Calu3 (cell line): ENCODE measurements at regions not wholly inside any gene's neighbourhood (a gene's known extent, or its start where the extent isn't known, plus 50 kb on each side); places are given as distances from the start of the nearest gene placed in this dataset.

ENCODE experiments used
- BruUV-seq: library from RNA; stranded (reverse); fragments of 400-500 nt; replicated peaks from 2 replicates; lab custom pipeline; 2021; lab: Mats Ljungman, UMichigan
- CTCF ChIA-PET: fragments of 300-600 bp; sonication (Branson Sonifier 250); formaldehyde crosslinking; loops from one replicate; lab custom pipeline; 2022; ENCODE audit warnings: antibody characterized with exemption; lab: Charles Lee
- DNase-seq: peaks from one replicate; pipeline ENCODE4 v3.0.0; 2022
- H3K27ac Mint-ChIP-seq: one replicate; pipeline ENCODE4 v1.8.0; 2022; ENCODE audit warnings: mixed read lengths; ENCODE audit not compliant: unreplicated experiment
- H3K27me3 Mint-ChIP-seq: one replicate; pipeline ENCODE4 v1.8.0; 2022; ENCODE audit warnings: mixed read lengths; ENCODE audit not compliant: unreplicated experiment
- H3K36me3 Mint-ChIP-seq: one replicate; pipeline ENCODE4 v1.8.0; 2022; ENCODE audit warnings: mild to moderate bottlenecking, moderate library complexity, mixed read lengths; ENCODE audit not compliant: insufficient read depth, unreplicated experiment
- H3K4me1 Mint-ChIP-seq: one replicate; pipeline ENCODE4 v1.8.0; 2022; ENCODE audit warnings: mild to moderate bottlenecking, low read depth, mixed read lengths; ENCODE audit not compliant: unreplicated experiment
- H3K4me3 Mint-ChIP-seq: one replicate; pipeline ENCODE4 v1.8.0; 2022; ENCODE audit warnings: mild to moderate bottlenecking, low read depth, moderate library complexity, mixed read lengths; ENCODE audit not compliant: unreplicated experiment
- H3K9me3 Mint-ChIP-seq: one replicate; pipeline ENCODE4 v1.8.0; 2022; ENCODE audit warnings: low read depth, mixed read lengths; ENCODE audit not compliant: unreplicated experiment
- CTCF ChIP-seq: fragments of 200-600 bp; IDR thresholded peaks from one replicate; pipeline ENCODE4 v1.8.0; 2022; ENCODE audit warnings: antibody characterized with exemption; ENCODE audit not compliant: unreplicated experiment
- intact Hi-C: fragments of 100-400 bp; cut with micrococcal nuclease; formaldehyde crosslinking; loops from one replicate; pipeline ENCODE4 v1.10.0; 2022; ENCODE audit not compliant: unreplicated experiment

GRCh38 chr5:175800656-175801081 is 70.7 kb upstream of the CPLX2 start:
- intact Hi-C loops = no loop called here
- DNase-seq = no peak
- BruUV-seq = no TSS peak
- H3K9me3 Mint-ChIP-seq = no peaks in the 10 kb centered on the region
- H3K27ac Mint-ChIP-seq = no peak overlapping the region
- H3K4me1 Mint-ChIP-seq = no peaks in the 10 kb centered on the region
- H3K27me3 Mint-ChIP-seq = peaks cover 94% of the 10 kb centered on the region
- H3K4me3 Mint-ChIP-seq = no peak overlapping the region
- CTCF ChIA-PET = no interaction called here
- TF ChIP-seq CTCF = no peak
- no peaks in the 10 kb centered on the region for H3K36me3 Mint-ChIP-seq

GRCh38 chr5:175802361-175802760 is 69.0 kb upstream of the CPLX2 start:
- H3K9me3 Mint-ChIP-seq = no peaks in the 10 kb centered on the region
- H3K4me1 Mint-ChIP-seq = no peaks in the 10 kb centered on the region
- CTCF ChIA-PET = no interaction called here
- TF ChIP-seq CTCF = no peak
- H3K27ac Mint-ChIP-seq = no peak overlapping the region
- BruUV-seq = no TSS peak
- no peak overlapping the region for H3K4me3 Mint-ChIP-seq
- peaks cover 94% of the 10 kb centered on the region for H3K27me3 Mint-ChIP-seq
- DNase-seq = no peak
- intact Hi-C loops = no loop called here
- H3K36me3 Mint-ChIP-seq = no peaks in the 10 kb centered on the region

GRCh38 chr5:175803254-175803653 is 68.1 kb upstream of the CPLX2 start:
- Mint-ChIP-seq H3K9me3 (no peaks in the 10 kb centered on the region), H3K36me3 (no peaks in the 10 kb centered on the region), H3K4me3 (no peak overlapping the region), H3K27ac (no peak overlapping the region), H3K4me1 (no peaks in the 10 kb centered on the region), H3K27me3 (peaks cover 94% of the 10 kb centered on the region)
- BruUV-seq = no TSS peak
- TF ChIP-seq CTCF = no peak
- DNase-seq = no peak
- CTCF ChIA-PET = no interaction called here
- intact Hi-C loops = no loop called here

GRCh38 chr5:175803736-175804454 is 67.5 kb upstream of the CPLX2 start:
- H3K36me3 Mint-ChIP-seq = no peaks in the 10 kb centered on the region
- no peaks in the 10 kb centered on the region for H3K9me3 Mint-ChIP-seq
- intact Hi-C loops = no loop called here
- BruUV-seq = no TSS peak
- H3K27me3 Mint-ChIP-seq = peaks cover 94% of the 10 kb centered on the region
- CTCF ChIA-PET = no interaction called here
- H3K4me1 Mint-ChIP-seq = no peaks in the 10 kb centered on the region
- H3K27ac Mint-ChIP-seq = no peak overlapping the region
- DNase-seq = no peak
- H3K4me3 Mint-ChIP-seq = no peak overlapping the region
- no peak for TF ChIP-seq CTCF
